Activated CD4-positive, alpha-beta memory T cell treated with anti-CD3 and anti-CD28 coated beads for 36 hours (primary cell): ENCODE measurements at regions not wholly inside any gene's neighbourhood (a gene's known extent, or its start where the extent isn't known, plus 50 kb on each side); places are given as distances from the start of the nearest gene placed in this dataset.
A peak's percentile ranks its signal among the peaks of the same experiment; 100 is the strongest.

Experiments
- CTCF ChIA-PET: fragments of 350-600 bp; sonication (Branson Sonifier 250); formaldehyde crosslinking; loops from one replicate; lab custom pipeline; 2021; ENCODE audit warnings: antibody characterized with exemption, inconsistent platforms; lab: Charles Lee
- POLR2A ChIA-PET: fragments of 350-600 bp; sonication (Branson Sonifier 250); formaldehyde crosslinking; loops from one replicate; lab custom pipeline; 2021; ENCODE audit warnings: antibody characterized with exemption; lab: Charles Lee
- DNase-seq: peaks from one replicate; pipeline ENCODE4 v3.0.0-alpha.2; 2020
- H3K27ac Mint-ChIP-seq: one replicate; pipeline ENCODE4 v1.8.0; 2021; ENCODE audit warnings: mixed read lengths
- H3K27me3 Mint-ChIP-seq: one replicate; pipeline ENCODE4 v1.8.0; 2021; ENCODE audit warnings: mixed read lengths
- H3K36me3 Mint-ChIP-seq: one replicate; pipeline ENCODE4 v1.8.0; 2021; ENCODE audit warnings: mixed read lengths
- H3K4me1 Mint-ChIP-seq: one replicate; pipeline ENCODE4 v1.8.0; 2021; ENCODE audit warnings: low read depth, mixed read lengths
- H3K4me3 Mint-ChIP-seq: one replicate; pipeline ENCODE4 v1.8.0; 2021; ENCODE audit warnings: mild to moderate bottlenecking, mixed read lengths
- H3K9me3 Mint-ChIP-seq: one replicate; pipeline ENCODE4 v1.8.0; 2021; ENCODE audit warnings: mixed read lengths
- intact Hi-C: fragments of 100-400 bp; cut with micrococcal nuclease; formaldehyde crosslinking; loops from one replicate; pipeline ENCODE4 v1.15.1; 2023

- no peak for DNase-seq
- H3K4me3 Mint-ChIP-seq = no peak overlapping the region
- H3K36me3 Mint-ChIP-seq = no peaks in the 10 kb centered on the region
- ChIA-PET CTCF (no interaction called here), POLR2A (no interaction called here)
- no peaks in the 10 kb centered on the region for H3K9me3 Mint-ChIP-seq
- H3K27me3 Mint-ChIP-seq = no peaks in the 10 kb centered on the region
- H3K27ac Mint-ChIP-seq = no peak overlapping the region
- peaks cover 2% of the 10 kb centered on the region for H3K4me1 Mint-ChIP-seq
- intact Hi-C loops = no loop called here
Observed at GRCh38 chr5:52668544-52669185, 119.1 kb upstream of the ITGA1 start.

- CTCF ChIA-PET = interaction anchor here (1.2 kb wide), 1 partner anchor 243 kb away, joined by 3 read pairs; no protein-coding TSS in a partner anchor
- Mint-ChIP-seq H3K4me1 (peaks cover 3% of the 10 kb centered on the region), H3K27ac (no peak overlapping the region), H3K4me3 (no peak overlapping the region), H3K27me3 (no peaks in the 10 kb centered on the region), H3K9me3 (no peaks in the 10 kb centered on the region), H3K36me3 (no peaks in the 10 kb centered on the region)
- POLR2A ChIA-PET = no interaction called here
- no peak for DNase-seq
- intact Hi-C loops = no loop called here
Observed at GRCh38 chr5:52672459-52672858, 115.3 kb upstream of the ITGA1 start.

GRCh38 chr5:52673495-52673894, 114.2 kb upstream of the ITGA1 start:
- Mint-ChIP-seq H3K9me3 (no peaks in the 10 kb centered on the region), H3K4me3 (no peak overlapping the region), H3K36me3 (no peaks in the 10 kb centered on the region), H3K4me1 (peaks cover 3% of the 10 kb centered on the region), H3K27me3 (no peaks in the 10 kb centered on the region), H3K27ac (no peak overlapping the region)
- intact Hi-C loops = no loop called here
- no peak for DNase-seq
- ChIA-PET POLR2A (no interaction called here), CTCF (interaction anchor here (1.0 kb wide), 1 partner anchor 15 kb away, joined by 3 read pairs; no protein-coding TSS in a partner anchor)

GRCh38 chr5:52674815-52675545, 112.7 kb upstream of the ITGA1 start:
- no peak overlapping the region for H3K27ac Mint-ChIP-seq
- DNase-seq = no peak
- no peaks in the 10 kb centered on the region for H3K9me3 Mint-ChIP-seq
- POLR2A ChIA-PET = no interaction called here
- H3K36me3 Mint-ChIP-seq = no peaks in the 10 kb centered on the region
- intact Hi-C loops = no loop called here
- peaks cover 3% of the 10 kb centered on the region for H3K4me1 Mint-ChIP-seq
- H3K4me3 Mint-ChIP-seq = no peak overlapping the region
- CTCF ChIA-PET = no interaction called here
- peaks cover 1% of the 10 kb centered on the region for H3K27me3 Mint-ChIP-seq

- DNase-seq = no peak
- intact Hi-C loops = no loop called here
- ChIA-PET CTCF (no interaction called here), POLR2A (no interaction called here)
- Mint-ChIP-seq H3K36me3 (no peaks in the 10 kb centered on the region), H3K4me3 (no peak overlapping the region), H3K4me1 (no peaks in the 10 kb centered on the region), H3K27ac (no peak overlapping the region), H3K9me3 (no peaks in the 10 kb centered on the region), H3K27me3 (peaks cover 2% of the 10 kb centered on the region)
Observed at GRCh38 chr5:52682492-52682891, 105.2 kb upstream of the ITGA1 start.

- no peak overlapping the region for H3K4me3 Mint-ChIP-seq
- no peaks in the 10 kb centered on the region for H3K4me1 Mint-ChIP-seq
- H3K36me3 Mint-ChIP-seq = no peaks in the 10 kb centered on the region
- peaks cover 2% of the 10 kb centered on the region for H3K27me3 Mint-ChIP-seq
- ChIA-PET CTCF (no interaction called here), POLR2A (no interaction called here)
- intact Hi-C loops = no loop called here
- no peak for DNase-seq
- no peak overlapping the region for H3K27ac Mint-ChIP-seq
- no peaks in the 10 kb centered on the region for H3K9me3 Mint-ChIP-seq
Observed at GRCh38 chr5:52684051-52684450, 103.7 kb upstream of the ITGA1 start.

GRCh38 chr5:52685566-52685965, 102.2 kb upstream of the ITGA1 start:
- CTCF ChIA-PET = interaction anchor here (1.3 kb wide), 1 partner anchor 21 kb away, joined by 3 read pairs; no protein-coding TSS in a partner anchor
- intact Hi-C loops = no loop called here
- H3K9me3 Mint-ChIP-seq = no peaks in the 10 kb centered on the region
- no peak for DNase-seq
- H3K4me3 Mint-ChIP-seq = no peak overlapping the region
- POLR2A ChIA-PET = no interaction called here
- no peaks in the 10 kb centered on the region for H3K36me3 Mint-ChIP-seq
- H3K4me1 Mint-ChIP-seq = no peaks in the 10 kb centered on the region
- no peak overlapping the region for H3K27ac Mint-ChIP-seq
- no peaks in the 10 kb centered on the region for H3K27me3 Mint-ChIP-seq

GRCh38 chr5:52685971-52686370, 101.7 kb upstream of the ITGA1 start:
- Mint-ChIP-seq H3K4me3 (no peak overlapping the region), H3K4me1 (no peaks in the 10 kb centered on the region), H3K27me3 (no peaks in the 10 kb centered on the region), H3K27ac (no peak overlapping the region), H3K9me3 (no peaks in the 10 kb centered on the region), H3K36me3 (no peaks in the 10 kb centered on the region)
- ChIA-PET CTCF (interaction anchor here (1.3 kb wide), 1 partner anchor 22 kb away, joined by 3 read pairs; no protein-coding TSS in a partner anchor), POLR2A (no interaction called here)
- no peak for DNase-seq
- intact Hi-C loops = no loop called here

- CTCF ChIA-PET = interaction anchor here (1.4 kb wide), 1 partner anchor 225 kb away, joined by 5 read pairs; no protein-coding TSS in a partner anchor
Observed at GRCh38 chr5:52690236-52690768, 97.4 kb upstream of the ITGA1 start.

GRCh38 chr5:52692039-52692438, 95.7 kb upstream of the ITGA1 start:
- ChIA-PET CTCF (interaction anchor here (1.0 to 2.9 kb wide), 8 partner anchors 9 to 224 kb away, joined by 3 to 18 read pairs (median 5); no protein-coding TSS in a partner anchor), POLR2A (no interaction called here)
- H3K9me3 Mint-ChIP-seq = no peaks in the 10 kb centered on the region
- DNase-seq = no peak
- no peaks in the 10 kb centered on the region for H3K4me1 Mint-ChIP-seq
- no peaks in the 10 kb centered on the region for H3K36me3 Mint-ChIP-seq
- no peak overlapping the region for H3K27ac Mint-ChIP-seq
- intact Hi-C loops = loop anchor here (5.0 kb wide), 1 partner anchor 95 kb away; the partner anchor contains the start of genes ITGA1 and PELO
- H3K4me3 Mint-ChIP-seq = no peak overlapping the region
- H3K27me3 Mint-ChIP-seq = no peaks in the 10 kb centered on the region

More at GRCh38 chr5:52690236-52690768, 97.4 kb upstream of the ITGA1 start:
- intact Hi-C loops = loop anchor here (5.0 kb wide), 1 partner anchor 97 kb away; the partner anchor contains the start of genes ITGA1 and PELO
- no peaks in the 10 kb centered on the region for H3K9me3 Mint-ChIP-seq
- no peaks in the 10 kb centered on the region for H3K27me3 Mint-ChIP-seq
- no peak overlapping the region for H3K4me3 Mint-ChIP-seq
- H3K4me1 Mint-ChIP-seq = no peaks in the 10 kb centered on the region
- H3K27ac Mint-ChIP-seq = no peak overlapping the region
- POLR2A ChIA-PET = no interaction called here
- DNase-seq = no peak
- no peaks in the 10 kb centered on the region for H3K36me3 Mint-ChIP-seq

- H3K36me3 Mint-ChIP-seq = no peaks in the 10 kb centered on the region
- H3K27me3 Mint-ChIP-seq = no peaks in the 10 kb centered on the region
- H3K9me3 Mint-ChIP-seq = peaks cover 2% of the 10 kb centered on the region
- ChIA-PET CTCF (interaction anchor here (0.6 to 2.9 kb wide), 16 partner anchors 8 to 417 kb away, joined by 3 to 18 read pairs (median 4); partner anchors contain the start of gene MOCS2), POLR2A (no interaction called here)
- no peak overlapping the region for H3K27ac Mint-ChIP-seq
- intact Hi-C loops = loop anchor here (1.0 to 5.0 kb wide), 2 partner anchors 95 to 223 kb away; partner anchors contain the start of genes ITGA1 and PELO
- no peaks in the 10 kb centered on the region for H3K4me1 Mint-ChIP-seq
- no peak overlapping the region for H3K4me3 Mint-ChIP-seq
- no peak for DNase-seq
Observed at GRCh38 chr5:52692606-52693005, 95.1 kb upstream of the ITGA1 start.

GRCh38 chr5:52693280-52693679, 94.4 kb upstream of the ITGA1 start:
- intact Hi-C loops = loop anchor here (1.0 to 5.0 kb wide), 2 partner anchors 94 to 222 kb away; partner anchors contain the start of genes ITGA1 and PELO
- no peak overlapping the region for H3K27ac Mint-ChIP-seq
- H3K27me3 Mint-ChIP-seq = no peaks in the 10 kb centered on the region
- H3K9me3 Mint-ChIP-seq = peaks cover 2% of the 10 kb centered on the region
- peak; percentile 35 for DNase-seq
- H3K4me1 Mint-ChIP-seq = no peaks in the 10 kb centered on the region
- ChIA-PET POLR2A (no interaction called here), CTCF (interaction anchor here (0.6 to 2.9 kb wide), 14 partner anchors 8 to 416 kb away, joined by 3 to 18 read pairs (median 4); partner anchors contain the start of gene MOCS2)
- no peaks in the 10 kb centered on the region for H3K36me3 Mint-ChIP-seq
- no peak overlapping the region for H3K4me3 Mint-ChIP-seq
